Smooth muscle cell (in vitro differentiated cells): ENCODE measurements at regions not wholly inside any gene's neighbourhood (a gene's known extent, or its start where the extent isn't known, plus 50 kb on each side); places are given as distances from the start of the nearest gene placed in this dataset.

Source experiments
- DNase-seq: peaks from one replicate; lab custom pipeline; 2025; ENCODE audit not compliant: unreplicated experiment; lab: John Stamatoyannopoulos, UW
- H2AFZ ChIP-seq: fragments of 200-600 bp; sonication (generic); 2 replicates; pipeline ENCODE4 v1.6.0; 2016; ENCODE audit warnings: antibody characterized with exemption, low read depth, mild to moderate bottlenecking
- H3F3A ChIP-seq: fragments of 200-600 bp; sonication (generic); 2 replicates; pipeline ENCODE4 v1.6.0; 2017; ENCODE audit warnings: antibody characterized with exemption, low read depth
- H3K27ac ChIP-seq: fragments of 200-600 bp; sonication (generic); 2 replicates; pipeline ENCODE4 v1.5.1; 2016; ENCODE audit warnings: low read depth, mild to moderate bottlenecking
- H3K27me3 ChIP-seq: fragments of 200-600 bp; sonication (generic); 2 replicates; pipeline ENCODE4 v1.6.1; 2016; ENCODE audit warnings: low read depth, mild to moderate bottlenecking
- H3K36me3 ChIP-seq: fragments of 200-600 bp; sonication (generic); 2 replicates; pipeline ENCODE4 v1.5.1; 2016; ENCODE audit warnings: low read depth
- H3K4me1 ChIP-seq: fragments of 200-600 bp; sonication (generic); 2 replicates; pipeline ENCODE4 v1.5.1; 2016; ENCODE audit warnings: low read depth
- H3K4me2 ChIP-seq: fragments of 200-600 bp; sonication (generic); 2 replicates; pipeline ENCODE4 v1.6.0; 2016; ENCODE audit warnings: mild to moderate bottlenecking
- H3K4me3 ChIP-seq: fragments of 200-600 bp; sonication (generic); 2 replicates; pipeline ENCODE4 v1.5.1; 2016; ENCODE audit warnings: mild to moderate bottlenecking
- H3K79me2 ChIP-seq: fragments of 200-600 bp; sonication (generic); 2 replicates; pipeline ENCODE4 v1.6.0; 2016; ENCODE audit warnings: low read depth, mild to moderate bottlenecking
- H3K9ac ChIP-seq: fragments of 200-600 bp; sonication (generic); 2 replicates; pipeline ENCODE4 v1.6.0; 2016; ENCODE audit warnings: low read depth
- H3K9me3 ChIP-seq: fragments of 200-600 bp; sonication (generic); replicated peaks from 2 replicates; pipeline ENCODE4 v1.5.1; 2016; ENCODE audit warnings: low read depth
- H4K20me1 ChIP-seq: fragments of 200-600 bp; sonication (generic); 2 replicates; pipeline ENCODE4 v1.6.0; 2016; ENCODE audit warnings: low read depth
- WGBS: methylation state at CpG from one replicate; pipeline ENCODE4 v1.1.7; 2016; ENCODE audit warnings: low lambda C conversion rate; 5-methylcytosine and 5-hydroxymethylcytosine counted together
- TF ChIP-seq, protein P1 (sequence below): fragments of 200-600 bp; sonication (generic); IDR thresholded peaks from 2 replicates; pipeline ENCODE4 v1.5.1; 2017; ENCODE audit warnings: borderline replicate concordance, mild to moderate bottlenecking, antibody characterized with exemption; ENCODE audit not compliant: insufficient read depth, poor library complexity, severe bottlenecking

DNA sequence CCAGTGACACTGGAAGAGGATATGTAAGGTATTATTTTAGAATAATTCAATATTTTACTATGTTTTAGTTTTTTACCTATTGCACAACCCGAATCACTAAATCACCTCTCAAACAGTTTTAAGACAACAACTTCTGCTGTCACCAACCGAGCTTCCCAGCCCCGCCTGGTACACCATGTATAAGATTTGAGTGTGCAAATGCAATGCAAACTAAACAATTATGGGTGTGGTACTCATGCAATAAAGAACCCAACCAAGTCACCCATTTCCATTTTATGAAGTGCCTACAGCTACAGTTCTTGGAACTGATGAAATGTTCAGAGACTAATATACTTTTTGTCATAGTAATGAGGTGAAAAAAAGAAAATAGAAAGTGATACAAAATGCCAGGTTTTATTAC is 256.2 kb downstream of the TAFA4 start:
- H3K36me3 ChIP-seq, result no peaks in the 10 kb centered on the region
- no peak overlapping the region for H3K4me3 ChIP-seq
- H3F3A ChIP-seq, result no peaks in the 10 kb centered on the region
- H2AFZ ChIP-seq, result no peak overlapping the region
- no peaks in the 10 kb centered on the region for H3K4me1 ChIP-seq
- DNase-seq, result no peak
- H4K20me1 ChIP-seq, result no peaks in the 10 kb centered on the region
- H3K79me2 ChIP-seq, result no peaks in the 10 kb centered on the region
- H3K9me3 ChIP-seq, result no peaks in the 10 kb centered on the region
- no peaks in the 10 kb centered on the region for H3K27me3 ChIP-seq
- no peak overlapping the region for H3K27ac ChIP-seq
- WGBS, result 94% methylated on average over 3 of the region's 3 CpGs
- TF ChIP-seq, protein P1, sequence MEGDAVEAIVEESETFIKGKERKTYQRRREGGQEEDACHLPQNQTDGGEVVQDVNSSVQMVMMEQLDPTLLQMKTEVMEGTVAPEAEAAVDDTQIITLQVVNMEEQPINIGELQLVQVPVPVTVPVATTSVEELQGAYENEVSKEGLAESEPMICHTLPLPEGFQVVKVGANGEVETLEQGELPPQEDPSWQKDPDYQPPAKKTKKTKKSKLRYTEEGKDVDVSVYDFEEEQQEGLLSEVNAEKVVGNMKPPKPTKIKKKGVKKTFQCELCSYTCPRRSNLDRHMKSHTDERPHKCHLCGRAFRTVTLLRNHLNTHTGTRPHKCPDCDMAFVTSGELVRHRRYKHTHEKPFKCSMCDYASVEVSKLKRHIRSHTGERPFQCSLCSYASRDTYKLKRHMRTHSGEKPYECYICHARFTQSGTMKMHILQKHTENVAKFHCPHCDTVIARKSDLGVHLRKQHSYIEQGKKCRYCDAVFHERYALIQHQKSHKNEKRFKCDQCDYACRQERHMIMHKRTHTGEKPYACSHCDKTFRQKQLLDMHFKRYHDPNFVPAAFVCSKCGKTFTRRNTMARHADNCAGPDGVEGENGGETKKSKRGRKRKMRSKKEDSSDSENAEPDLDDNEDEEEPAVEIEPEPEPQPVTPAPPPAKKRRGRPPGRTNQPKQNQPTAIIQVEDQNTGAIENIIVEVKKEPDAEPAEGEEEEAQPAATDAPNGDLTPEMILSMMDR, result no peak
- H3K9ac ChIP-seq, result no peak overlapping the region
- no peak overlapping the region for H3K4me2 ChIP-seq

DNA sequence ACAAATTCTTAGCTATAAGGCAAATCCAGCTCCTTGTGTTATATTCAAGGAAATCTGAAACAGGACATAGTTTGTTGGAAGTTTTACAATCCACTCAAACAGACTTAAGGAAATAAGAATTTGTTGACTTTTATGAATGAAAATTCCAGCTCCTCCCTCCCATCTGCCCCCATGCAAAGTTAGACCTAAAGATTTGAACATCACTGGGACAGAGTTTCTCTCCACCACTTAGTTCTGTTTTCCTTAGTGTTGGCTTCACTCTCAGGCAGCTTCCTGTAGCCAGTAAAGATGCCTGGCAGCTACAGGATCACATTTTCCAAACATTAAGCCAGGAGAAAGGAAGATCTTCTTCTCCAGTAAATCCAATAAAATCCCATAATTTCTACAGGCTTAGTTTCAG is 265.0 kb downstream of the TAFA4 start:
- Histone ChIP-seq H3K79me2 (no peaks in the 10 kb centered on the region), H3K36me3 (no peaks in the 10 kb centered on the region), H3K4me2 (peak overlapping the region; percentile 76), H3K9ac (peak overlapping the region; percentile 67), H3K9me3 (no peaks in the 10 kb centered on the region), H3K4me1 (peaks cover 17% of the 10 kb centered on the region), H4K20me1 (no peaks in the 10 kb centered on the region), H2AFZ (peak overlapping the region; percentile 67), H3K27me3 (no peaks in the 10 kb centered on the region), H3K4me3 (no peak overlapping the region), H3F3A (peaks cover 4% of the 10 kb centered on the region), H3K27ac (peak overlapping the region; percentile 96)
- no peak for DNase-seq
- TF ChIP-seq, protein P1, result no peak

DNA sequence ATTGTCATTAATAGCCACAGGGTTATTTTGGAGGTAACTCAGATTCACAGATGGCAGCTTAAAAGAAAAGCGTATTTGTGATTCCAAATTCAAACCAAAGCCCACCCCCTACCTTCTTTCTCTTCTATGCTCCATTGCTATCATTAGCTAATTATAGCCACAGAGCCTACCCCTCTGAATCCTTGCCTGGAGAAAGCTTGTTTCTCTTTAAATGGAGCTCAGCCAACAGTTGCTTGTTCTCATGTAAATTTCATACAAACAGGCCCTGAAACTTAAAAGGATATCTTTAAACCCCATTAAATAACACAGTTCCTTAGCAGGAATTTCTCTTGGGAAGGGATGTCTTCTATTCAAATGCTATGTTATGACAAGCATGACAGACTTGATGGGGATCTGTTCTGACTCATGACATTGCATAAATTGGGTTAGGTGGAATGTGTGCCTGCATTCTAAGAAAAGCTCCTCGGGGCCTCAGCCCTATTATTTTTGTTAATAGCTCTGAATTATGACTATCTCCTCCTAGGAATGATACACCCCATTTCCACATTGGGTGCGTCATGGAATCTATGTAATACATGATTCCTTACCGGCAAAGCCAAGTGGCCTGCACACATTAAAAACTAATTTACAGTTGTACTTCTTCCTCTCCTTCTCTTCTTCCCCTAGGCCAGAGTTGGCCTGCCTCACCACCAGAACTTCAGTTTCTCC is 265.8 kb downstream of the TAFA4 start:
- peak overlapping the region; percentile 67 for H2AFZ ChIP-seq
- TF ChIP-seq, protein P1, result no peak
- DNase-seq, result no peak

DNA sequence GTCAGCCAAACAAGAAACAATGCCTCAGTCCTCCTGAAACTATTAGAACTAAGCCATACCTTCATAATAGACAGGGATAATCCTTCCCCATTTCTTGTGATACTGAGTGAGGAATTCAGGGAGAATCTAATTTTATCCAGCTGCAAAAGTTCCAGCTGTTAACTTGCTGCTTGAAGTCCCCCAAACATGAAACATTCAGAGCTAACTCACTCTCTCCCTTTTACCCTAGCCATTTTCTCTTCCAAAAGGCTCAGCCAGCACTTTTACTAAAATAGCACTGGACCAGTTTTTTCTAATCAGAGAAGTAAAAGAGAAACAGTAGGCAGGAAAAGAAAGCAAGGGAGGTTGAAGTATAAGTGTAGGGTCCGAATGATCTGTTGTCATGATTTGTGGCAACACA is 268.1 kb downstream of the TAFA4 start:
- H3K4me2 ChIP-seq, result peak overlapping the region; percentile 33
- no peaks in the 10 kb centered on the region for H3K36me3 ChIP-seq
- no peaks in the 10 kb centered on the region for H3K9me3 ChIP-seq
- peaks cover 17% of the 10 kb centered on the region for H3K4me1 ChIP-seq
- 45% methylated on average over 1 of the region's 1 CpG for WGBS
- peaks cover 4% of the 10 kb centered on the region for H3F3A ChIP-seq
- peak overlapping the region; percentile 25 for H3K27ac ChIP-seq
- H3K4me3 ChIP-seq, result no peak overlapping the region
- no peak overlapping the region for H3K9ac ChIP-seq
- no peak for DNase-seq
- H2AFZ ChIP-seq, result peak overlapping the region; percentile 35
- no peaks in the 10 kb centered on the region for H3K27me3 ChIP-seq
- no peaks in the 10 kb centered on the region for H3K79me2 ChIP-seq
- H4K20me1 ChIP-seq, result no peaks in the 10 kb centered on the region
- TF ChIP-seq, protein P1, result no peak

More for the DNA sequence above, 265.8 kb downstream of the TAFA4 start:
- Histone ChIP-seq H3K36me3 (no peaks in the 10 kb centered on the region), H3K27ac (peak overlapping the region; percentile 96), H3K79me2 (no peaks in the 10 kb centered on the region), H4K20me1 (no peaks in the 10 kb centered on the region), H3F3A (peaks cover 4% of the 10 kb centered on the region), H3K9ac (peak overlapping the region; percentile 67), H3K9me3 (no peaks in the 10 kb centered on the region), H3K27me3 (no peaks in the 10 kb centered on the region), H3K4me3 (no peak overlapping the region), H3K4me2 (peak overlapping the region; percentile 76), H3K4me1 (peaks cover 17% of the 10 kb centered on the region)
- WGBS, result 21% methylated on average over 4 of the region's 4 CpGs
